Testis (tissue), 2 donors: ENCODE measurements at regions not wholly inside any gene's neighbourhood (a gene's known extent, or its start where the extent isn't known, plus 50 kb on each side); places are given as distances from the start of the nearest gene placed in this dataset.

ENCODE experiments used
- DNase-seq: peaks from one replicate; pipeline ENCODE4 v3.0.0-alpha.2; 2019
- H3K27ac ChIP-seq, 2 donors: fragments of 200-600 bp; sonication (generic); one replicate each; pipeline ENCODE4 v1.5.1; 2019
- H3K27me3 ChIP-seq: fragments of 200-600 bp; sonication (generic); one replicate; pipeline ENCODE4 v1.5.1; 2019
- H3K36me3 ChIP-seq: fragments of 200-600 bp; sonication (generic); one replicate; pipeline ENCODE4 v1.5.1; 2017; ENCODE audit warnings: low read depth; ENCODE audit errors: missing control alignments
- H3K4me1 ChIP-seq: fragments of 200-600 bp; sonication (generic); one replicate; pipeline ENCODE4 v1.5.1; 2019
- H3K4me3 ChIP-seq, 2 donors: fragments of 200-600 bp; sonication (generic); one replicate each; pipeline ENCODE4 v1.5.1; 2017 to 2019
- H3K9me3 ChIP-seq: fragments of 200-600 bp; sonication (generic); one replicate; pipeline ENCODE4 v1.5.1; 2017
- POLR2A ChIP-seq: fragments of 450-650 bp; IDR thresholded peaks from one replicate; pipeline ENCODE4 v1.6.1; 2017; ENCODE audit warnings: antibody characterized with exemption, mild to moderate bottlenecking, moderate library complexity
- WGBS, 2 donors: methylation state at CpG; one replicate each; pipeline ENCODE4 v1.1.5; 2018; 5-methylcytosine and 5-hydroxymethylcytosine counted together
- intact Hi-C: fragments of 100-400 bp; cut with DNase I; formaldehyde crosslinking; loops from one replicate; pipeline ENCODE4 v1.15.1; 2023; ENCODE audit warnings: low total_unique reads
- TF ChIP-seq, protein P1 (sequence below), 3 experiments: fragments of 450-650 bp in 2 of 3; fragments of 200-600 bp in 1 of 3; sonication (generic) in 1 of 3; IDR thresholded peaks; one replicate each; pipeline ENCODE4 v1.5.1; 2016 to 2019; ENCODE audit warnings: antibody characterized with exemption in 3 of 3, mild to moderate bottlenecking in 2 of 3, moderate library complexity in 1 of 3

DNA sequence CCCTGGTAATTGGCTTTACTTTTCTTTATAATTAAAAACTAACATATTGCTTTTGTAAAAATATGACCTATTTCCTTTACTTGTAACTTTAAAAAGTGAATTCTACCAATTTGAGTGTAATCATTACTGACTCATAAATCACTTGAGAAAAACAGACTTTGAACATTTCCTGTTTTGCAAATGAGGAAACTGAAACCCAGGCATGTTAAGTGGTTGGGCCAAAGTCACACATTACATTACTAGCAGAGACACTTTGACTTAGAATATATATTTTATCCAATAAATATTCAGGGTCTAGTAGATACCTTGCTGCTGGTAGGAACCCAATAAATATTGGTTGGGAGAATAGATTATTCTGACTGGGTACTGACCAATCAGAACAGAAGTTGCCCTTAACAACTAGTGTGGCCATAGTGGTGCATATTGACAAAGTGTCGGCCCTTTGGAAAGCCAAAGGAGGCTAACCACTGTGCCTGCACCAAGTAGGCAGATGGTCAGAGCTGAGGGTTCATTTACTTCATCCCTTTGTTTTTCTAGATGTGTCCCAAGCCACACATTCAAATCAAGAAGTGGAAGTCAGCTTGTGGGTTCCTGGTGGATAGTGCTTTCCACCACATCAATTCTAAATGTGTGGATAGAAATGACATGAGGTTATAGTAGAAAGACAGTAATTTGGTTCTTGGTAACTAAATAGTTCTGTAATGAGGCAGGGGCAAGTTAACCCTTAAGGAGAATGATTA is 365.1 kb upstream of the RIOK2 start:
- H3K27ac ChIP-seq: no peak overlapping the region
- no peak for TF ChIP-seq POLR2A
- TF ChIP-seq, protein P1, sequence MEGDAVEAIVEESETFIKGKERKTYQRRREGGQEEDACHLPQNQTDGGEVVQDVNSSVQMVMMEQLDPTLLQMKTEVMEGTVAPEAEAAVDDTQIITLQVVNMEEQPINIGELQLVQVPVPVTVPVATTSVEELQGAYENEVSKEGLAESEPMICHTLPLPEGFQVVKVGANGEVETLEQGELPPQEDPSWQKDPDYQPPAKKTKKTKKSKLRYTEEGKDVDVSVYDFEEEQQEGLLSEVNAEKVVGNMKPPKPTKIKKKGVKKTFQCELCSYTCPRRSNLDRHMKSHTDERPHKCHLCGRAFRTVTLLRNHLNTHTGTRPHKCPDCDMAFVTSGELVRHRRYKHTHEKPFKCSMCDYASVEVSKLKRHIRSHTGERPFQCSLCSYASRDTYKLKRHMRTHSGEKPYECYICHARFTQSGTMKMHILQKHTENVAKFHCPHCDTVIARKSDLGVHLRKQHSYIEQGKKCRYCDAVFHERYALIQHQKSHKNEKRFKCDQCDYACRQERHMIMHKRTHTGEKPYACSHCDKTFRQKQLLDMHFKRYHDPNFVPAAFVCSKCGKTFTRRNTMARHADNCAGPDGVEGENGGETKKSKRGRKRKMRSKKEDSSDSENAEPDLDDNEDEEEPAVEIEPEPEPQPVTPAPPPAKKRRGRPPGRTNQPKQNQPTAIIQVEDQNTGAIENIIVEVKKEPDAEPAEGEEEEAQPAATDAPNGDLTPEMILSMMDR (IDR thresholded peaks at IDR 0.05): no peak
- no peaks in the 10 kb centered on the region for H3K9me3 ChIP-seq
- no peaks in the 10 kb centered on the region for H3K4me1 ChIP-seq
- H3K27me3 ChIP-seq: no peaks in the 10 kb centered on the region
- no peaks in the 10 kb centered on the region for H3K36me3 ChIP-seq
- no peak overlapping the region for H3K4me3 ChIP-seq
- no peak for DNase-seq
- intact Hi-C loops: no loop called here
- WGBS, 2 donors: 92% methylated on average over 1 of the region's 1 CpG

DNA sequence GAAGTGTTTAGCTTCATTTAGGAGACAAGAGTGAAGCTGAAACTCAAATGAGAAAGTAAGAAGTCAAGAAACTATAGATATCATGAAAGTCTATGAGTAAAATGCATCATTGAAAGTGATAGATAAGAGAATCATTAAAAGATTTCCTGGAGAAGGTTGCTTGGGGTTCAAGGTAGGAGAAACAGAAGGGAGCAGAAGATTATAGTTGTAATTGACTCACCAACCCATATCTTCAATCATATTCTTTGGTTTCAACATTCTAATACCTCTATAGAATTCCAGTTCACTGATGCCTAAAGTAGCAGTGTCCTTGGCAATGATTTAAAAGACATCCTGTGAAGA is 365.7 kb upstream of the RIOK2 start:
- intact Hi-C loops: no loop called here
- H3K27me3 ChIP-seq: no peaks in the 10 kb centered on the region
- H3K4me3 ChIP-seq: no peak overlapping the region
- TF ChIP-seq, protein P1 (IDR thresholded peaks at IDR 0.05): no peak
- TF ChIP-seq POLR2A: no peak
- H3K36me3 ChIP-seq: no peaks in the 10 kb centered on the region
- no peak for DNase-seq
- H3K27ac ChIP-seq: no peak overlapping the region
- no peaks in the 10 kb centered on the region for H3K9me3 ChIP-seq
- no peaks in the 10 kb centered on the region for H3K4me1 ChIP-seq

DNA sequence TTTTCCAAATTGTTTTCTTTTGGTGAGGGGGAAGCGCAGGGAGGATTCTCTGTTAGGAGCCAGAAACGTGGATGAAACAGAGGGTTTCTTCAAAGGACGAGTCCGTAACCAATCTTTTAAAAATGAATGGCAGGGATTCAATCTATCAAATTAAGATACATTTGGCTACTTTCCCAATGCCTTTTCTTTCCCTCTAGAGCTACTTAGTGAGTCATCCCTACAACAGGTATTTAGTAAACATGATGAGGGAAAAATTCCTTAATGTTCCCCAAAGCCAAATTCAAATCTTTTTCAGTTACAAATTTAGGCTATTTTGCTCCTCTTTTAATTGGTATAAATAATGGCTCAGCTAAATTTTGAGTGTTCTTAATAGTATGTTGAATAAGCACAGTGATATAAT is 366.4 kb upstream of the RIOK2 start:
- H3K36me3 ChIP-seq: no peaks in the 10 kb centered on the region
- no peaks in the 10 kb centered on the region for H3K27me3 ChIP-seq
- DNase-seq: no peak
- TF ChIP-seq, protein P1 (IDR thresholded peaks at IDR 0.05): no peak
- TF ChIP-seq POLR2A: no peak
- no peaks in the 10 kb centered on the region for H3K9me3 ChIP-seq
- WGBS, 2 donors: 42 to 55% methylated on average over 4 of the region's 4 CpGs
- no peak overlapping the region for H3K4me3 ChIP-seq
- no peak overlapping the region for H3K27ac ChIP-seq
- intact Hi-C loops: no loop called here
- H3K4me1 ChIP-seq: no peaks in the 10 kb centered on the region

DNA sequence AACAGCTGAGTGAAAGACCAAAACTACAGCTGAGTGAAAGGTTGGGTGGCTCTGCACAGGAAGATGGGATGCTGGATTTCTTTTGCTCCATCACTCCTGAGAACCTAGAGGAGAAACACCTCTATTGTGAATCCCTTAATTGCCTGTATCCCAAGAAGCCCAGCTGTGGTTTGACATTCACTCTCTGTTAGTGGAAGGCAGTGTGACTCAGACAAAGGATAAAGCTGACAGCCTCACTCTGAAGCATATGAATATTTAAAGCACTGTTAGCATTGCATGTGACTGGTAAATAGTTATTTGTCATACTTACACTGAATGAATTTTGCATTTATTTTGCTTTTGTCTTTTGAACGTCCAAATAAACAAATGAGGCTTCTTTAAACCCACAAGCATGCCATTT is 367.1 kb upstream of the RIOK2 start:
- TF ChIP-seq, protein P1 (IDR thresholded peaks at IDR 0.05): no peak
- no peak overlapping the region for H3K27ac ChIP-seq
- H3K4me1 ChIP-seq: no peaks in the 10 kb centered on the region
- no peaks in the 10 kb centered on the region for H3K27me3 ChIP-seq
- intact Hi-C loops: no loop called here
- H3K4me3 ChIP-seq: no peak overlapping the region
- 76 to 87% methylated on average over 1 of the region's 1 CpG for WGBS, 2 donors
- no peaks in the 10 kb centered on the region for H3K9me3 ChIP-seq
- no peak for DNase-seq
- no peaks in the 10 kb centered on the region for H3K36me3 ChIP-seq

DNA sequence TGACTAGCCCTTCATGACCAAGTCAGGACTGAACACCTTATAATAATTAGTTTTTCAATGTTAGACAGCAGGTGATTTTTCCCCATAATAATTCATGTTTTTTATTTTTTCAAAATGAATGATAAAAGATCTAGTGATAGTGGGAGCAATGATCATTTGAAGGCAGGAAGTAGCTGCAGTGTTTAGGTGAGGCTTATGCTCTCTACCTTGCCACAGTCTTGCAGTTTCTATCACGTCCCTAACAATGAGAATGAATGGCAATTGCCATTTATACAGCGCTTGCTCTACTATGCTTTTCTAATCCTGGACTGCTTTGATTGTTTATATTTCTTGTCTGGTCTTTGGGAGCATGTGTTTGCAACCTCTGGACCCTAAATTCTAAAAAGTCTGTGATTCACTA is 367.8 kb upstream of the RIOK2 start:
- TF ChIP-seq, protein P1 (IDR thresholded peaks at IDR 0.05): no peak
- TF ChIP-seq POLR2A: no peak
- no peaks in the 10 kb centered on the region for H3K27me3 ChIP-seq
- no peak overlapping the region for H3K4me3 ChIP-seq
- no peaks in the 10 kb centered on the region for H3K36me3 ChIP-seq
- no peaks in the 10 kb centered on the region for H3K9me3 ChIP-seq
- no peak overlapping the region for H3K27ac ChIP-seq
- intact Hi-C loops: no loop called here
- WGBS, 2 donors: 90 to 95% methylated on average over 2 of the region's 2 CpGs
- H3K4me1 ChIP-seq: no peaks in the 10 kb centered on the region
- DNase-seq: no peak
